Psoas muscle (tissue), 7 donors: ENCODE measurements at regions not wholly inside any gene's neighbourhood (a gene's known extent, or its start where the extent isn't known, plus 50 kb on each side); places are given as distances from the start of the nearest gene placed in this dataset.

Source experiments
- ATAC-seq, 4 donors: fragments of 200-7000 bp; cut with Tn5 transposase; one replicate each; pipeline ENCODE4 v1.9.1; 2020; ENCODE audit warnings: moderate library complexity in 3 of 4, mild to moderate bottlenecking in 2 of 4
- DNase-seq, 2 donors: peaks; one replicate each; pipeline ENCODE4 v3.0.0-alpha.2; 2020
- H3K27ac ChIP-seq: fragments of 200-600 bp; one replicate; pipeline ENCODE4 v1.8.0; 2022
- H3K27me3 ChIP-seq, 3 donors: fragments of 200-600 bp in 1 of 3; one replicate each; pipeline versions ENCODE4 v1.6.1 to v1.8.0; 2013 to 2022; ENCODE audit warnings: low read length in 2 of 3, mild to moderate bottlenecking in 2 of 3, moderate library complexity in 1 of 3; ENCODE audit not compliant: insufficient read depth in 3 of 3
- H3K36me3 ChIP-seq, 2 donors: fragments of 200-600 bp in 1 of 2; one replicate each; pipeline versions ENCODE4 v1.6.1 to v1.8.0; 2013 to 2022; ENCODE audit warnings: low read depth in 1 of 2, mild to moderate bottlenecking in 1 of 2, moderate library complexity in 1 of 2; ENCODE audit not compliant: insufficient read depth in 1 of 2
- H3K4me1 ChIP-seq: fragments of 200-600 bp; one replicate; pipeline ENCODE4 v1.8.0; 2022
- H3K4me3 ChIP-seq: fragments of 200-600 bp; one replicate; pipeline ENCODE4 v1.8.0; 2022; ENCODE audit warnings: mild to moderate bottlenecking
- H3K9me3 ChIP-seq: fragments of 200-600 bp; one replicate; pipeline ENCODE4 v1.8.0; 2022
- CTCF ChIP-seq: fragments of 200-600 bp; IDR thresholded peaks from one replicate; pipeline ENCODE4 v1.8.0; 2022; ENCODE audit warnings: antibody characterized with exemption
- WGBS, 3 donors: extraction: QIAGEN DNeasy Blood & Tissue Kit; methylation state at CpG; one replicate each; pipeline versions ENCODE4 v1.1.6 to v1.1.7; 2013; 5-methylcytosine and 5-hydroxymethylcytosine counted together
- intact Hi-C, 2 donors: fragments of 100-400 bp; cut with DNase I; formaldehyde crosslinking; loops; one replicate each; pipeline versions ENCODE4 v1.11.0 to v1.14.2; 2022
- donor health status: healthy with polysubstance abuse.
- donor health status: DM: no; HTN: no; CAD: no; lungs with moderate emphysema.
- donor health status: Bipolar disorder and iron deficiency.
- donor health status: healthy.
- donor health status: DM: yes; HTN: yes; CAD: no.
- donor health status: DM: no; HTN: no; CAD: no.
- donor health status: DM: yes; HTN: yes; CAD: no.

GRCh38 chr2:5913711-5914395 lies 221.7 kb downstream of the SOX11 start:
- Histone ChIP-seq H3K36me3 (no peaks in the 10 kb centered on the region), H3K27me3 (no peaks in the 10 kb centered on the region), H3K27ac (no peak overlapping the region), H3K4me3 (no peak overlapping the region), H3K9me3 (no peaks in the 10 kb centered on the region), H3K4me1 (peaks cover 13% of the 10 kb centered on the region)
- intact Hi-C loops = loop anchor here in 1 of 2 donors (10.0 kb wide), 1 partner anchor 861 kb away; no protein-coding TSS in a partner anchor
- TF ChIP-seq CTCF = no peak
- no peak for DNase-seq
- WGBS, 3 donors = 83 to 87% (median 84%) methylated on average over 9 of the region's 9 CpGs
- no peak for ATAC-seq

- no peaks in the 10 kb centered on the region for H3K9me3 ChIP-seq
- H3K4me1 ChIP-seq = peaks cover 13% of the 10 kb centered on the region
- H3K27me3 ChIP-seq = no peaks in the 10 kb centered on the region
- no peak overlapping the region for H3K4me3 ChIP-seq
- TF ChIP-seq CTCF = no peak
- ATAC-seq (peak; percentile 49 to 87 (median 84)), DNase-seq (peak in 1 of 2 donors; percentile 23)
- 17 to 28% (median 19%) methylated on average over 7 of the region's 7 CpGs for WGBS, 3 donors
- intact Hi-C loops = loop anchor here in 1 of 2 donors (10.0 kb wide), 1 partner anchor 860 kb away; no protein-coding TSS in a partner anchor
- peak overlapping the region; percentile 53 for H3K27ac ChIP-seq
- no peaks in the 10 kb centered on the region for H3K36me3 ChIP-seq
Observed at GRCh38 chr2:5914811-5915611, 222.8 kb downstream of the SOX11 start.

- H3K4me3 ChIP-seq = no peak overlapping the region
- no peak for DNase-seq
- intact Hi-C loops = loop anchor here in 1 of 2 donors (10.0 kb wide), 1 partner anchor 859 kb away; no protein-coding TSS in a partner anchor
- peak overlapping the region; percentile 53 for H3K27ac ChIP-seq
- peaks cover 13% of the 10 kb centered on the region for H3K4me1 ChIP-seq
- no peaks in the 10 kb centered on the region for H3K36me3 ChIP-seq
- H3K9me3 ChIP-seq = no peaks in the 10 kb centered on the region
- TF ChIP-seq CTCF = peak; percentile 39
- ATAC-seq = peak in 3 of 4 donors; percentile 40 to 68 (median 41)
- H3K27me3 ChIP-seq = no peaks in the 10 kb centered on the region
- WGBS, 3 donors = 68 to 75% (median 72%) methylated on average over 4 of the region's 4 CpGs
Observed at GRCh38 chr2:5915881-5916310, 223.7 kb downstream of the SOX11 start.

- H3K4me1 ChIP-seq = peaks cover 1% of the 10 kb centered on the region
- H3K9me3 ChIP-seq = no peaks in the 10 kb centered on the region
- 79 to 85% (median 82%) methylated on average over 8 of the region's 8 CpGs for WGBS, 3 donors
- no peaks in the 10 kb centered on the region for H3K36me3 ChIP-seq
- H3K27me3 ChIP-seq = no peaks in the 10 kb centered on the region
- ATAC-seq (no peak), DNase-seq (no peak)
- intact Hi-C loops = no loop called here
- H3K27ac ChIP-seq = no peak overlapping the region
- no peak for TF ChIP-seq CTCF
- H3K4me3 ChIP-seq = no peak overlapping the region
Observed at GRCh38 chr2:5921081-5921642, 229.0 kb downstream of the SOX11 start.
